HuH-7 (cell line): ENCODE measurements at regions not wholly inside any gene's neighbourhood (a gene's known extent, or its start where the extent isn't known, plus 50 kb on each side); places are given as distances from the start of the nearest gene placed in this dataset.

Experiments used
- DNase-seq: peaks from one replicate; pipeline ENCODE4 v3.0.0; 2011; ENCODE audit warnings: low spot score

GRCh38 chr19:30171138-30171635 is 201.0 kb upstream of the ZNF536 start:
- no peak for DNase-seq

- no peak for DNase-seq
Observed at GRCh38 chr19:30171795-30172612, 200.2 kb upstream of the ZNF536 start.

GRCh38 chr19:30172613-30173242 is 199.5 kb upstream of the ZNF536 start:
- DNase-seq: no peak

- no peak for DNase-seq
Observed at GRCh38 chr19:30173593-30174356, 198.4 kb upstream of the ZNF536 start.

GRCh38 chr19:30174357-30174645 is 197.9 kb upstream of the ZNF536 start:
- no peak for DNase-seq

GRCh38 chr19:30174791-30175190 is 197.4 kb upstream of the ZNF536 start:
- DNase-seq: no peak

- DNase-seq: no peak
Observed at GRCh38 chr19:30175987-30176386, 196.2 kb upstream of the ZNF536 start.

- DNase-seq: no peak
Observed at GRCh38 chr19:30178721-30179402, 193.3 kb upstream of the ZNF536 start.

- DNase-seq: no peak
Observed at GRCh38 chr19:30180691-30181090, 191.5 kb upstream of the ZNF536 start.

- no peak for DNase-seq
Observed at GRCh38 chr19:30183807-30184490, 188.2 kb upstream of the ZNF536 start.

- no peak for DNase-seq
Observed at GRCh38 chr19:30202060-30202600, 170.1 kb upstream of the ZNF536 start.

GRCh38 chr19:30204721-30205120 is 167.5 kb upstream of the ZNF536 start:
- no peak for DNase-seq

- no peak for DNase-seq
Observed at GRCh38 chr19:30206187-30206586, 166.0 kb upstream of the ZNF536 start.

- DNase-seq: no peak
Observed at GRCh38 chr19:30207357-30207756, 164.8 kb upstream of the ZNF536 start.

GRCh38 chr19:30208436-30209060 is 163.6 kb upstream of the ZNF536 start:
- DNase-seq: no peak

- no peak for DNase-seq
Observed at GRCh38 chr19:30209617-30210600, 162.3 kb upstream of the ZNF536 start.

- DNase-seq: no peak
Observed at GRCh38 chr19:30212574-30212973, 159.6 kb upstream of the ZNF536 start.

- DNase-seq: no peak
Observed at GRCh38 chr19:30214651-30215051, 157.5 kb upstream of the ZNF536 start.

- no peak for DNase-seq
Observed at GRCh38 chr19:30215248-30215647, 156.9 kb upstream of the ZNF536 start.

GRCh38 chr19:30216453-30216852 is 155.7 kb upstream of the ZNF536 start:
- DNase-seq: no peak
